Testis (tissue), 2 donors: ENCODE measurements at regions not wholly inside any gene's neighbourhood (a gene's known extent, or its start where the extent isn't known, plus 50 kb on each side); places are given as distances from the start of the nearest gene placed in this dataset.

Source experiments
- POLR2A ChIP-seq: fragments of 450-650 bp; IDR thresholded peaks from one replicate; pipeline ENCODE4 v1.6.1; 2017; ENCODE audit warnings: antibody characterized with exemption, mild to moderate bottlenecking, moderate library complexity
- TF ChIP-seq, protein P1 (sequence below), 3 experiments: fragments of 450-650 bp in 2 of 3; fragments of 200-600 bp in 1 of 3; sonication (generic) in 1 of 3; IDR thresholded peaks; one replicate each; pipeline ENCODE4 v1.5.1; 2016 to 2019; ENCODE audit warnings: antibody characterized with exemption in 3 of 3, mild to moderate bottlenecking in 2 of 3, moderate library complexity in 1 of 3

DNA sequence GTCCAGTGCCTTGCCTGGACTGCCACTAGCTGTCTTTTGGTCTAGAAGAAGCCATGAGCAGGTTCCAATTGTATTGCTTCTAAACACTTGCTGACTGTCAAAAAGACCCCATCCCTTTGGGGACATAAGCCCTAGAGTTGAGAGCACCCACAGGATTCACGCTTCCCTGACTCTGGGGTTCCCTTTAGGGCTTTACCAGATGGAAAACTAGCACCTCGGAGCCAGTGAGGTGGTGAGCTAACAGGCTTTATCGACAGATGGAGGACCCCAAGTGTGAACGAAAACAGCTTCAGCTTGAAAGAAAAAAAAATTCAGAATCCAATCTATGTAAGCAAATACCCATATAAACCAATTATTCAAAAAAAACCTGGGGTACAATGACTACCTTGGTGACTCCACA is 90.8 kb downstream of the NAA11 start:
- TF ChIP-seq POLR2A: no peak
- TF ChIP-seq, protein P1, sequence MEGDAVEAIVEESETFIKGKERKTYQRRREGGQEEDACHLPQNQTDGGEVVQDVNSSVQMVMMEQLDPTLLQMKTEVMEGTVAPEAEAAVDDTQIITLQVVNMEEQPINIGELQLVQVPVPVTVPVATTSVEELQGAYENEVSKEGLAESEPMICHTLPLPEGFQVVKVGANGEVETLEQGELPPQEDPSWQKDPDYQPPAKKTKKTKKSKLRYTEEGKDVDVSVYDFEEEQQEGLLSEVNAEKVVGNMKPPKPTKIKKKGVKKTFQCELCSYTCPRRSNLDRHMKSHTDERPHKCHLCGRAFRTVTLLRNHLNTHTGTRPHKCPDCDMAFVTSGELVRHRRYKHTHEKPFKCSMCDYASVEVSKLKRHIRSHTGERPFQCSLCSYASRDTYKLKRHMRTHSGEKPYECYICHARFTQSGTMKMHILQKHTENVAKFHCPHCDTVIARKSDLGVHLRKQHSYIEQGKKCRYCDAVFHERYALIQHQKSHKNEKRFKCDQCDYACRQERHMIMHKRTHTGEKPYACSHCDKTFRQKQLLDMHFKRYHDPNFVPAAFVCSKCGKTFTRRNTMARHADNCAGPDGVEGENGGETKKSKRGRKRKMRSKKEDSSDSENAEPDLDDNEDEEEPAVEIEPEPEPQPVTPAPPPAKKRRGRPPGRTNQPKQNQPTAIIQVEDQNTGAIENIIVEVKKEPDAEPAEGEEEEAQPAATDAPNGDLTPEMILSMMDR (IDR thresholded peaks at IDR 0.05): no peak
